Epithelial cell of esophagus (primary cell): ENCODE measurements at regions not wholly inside any gene's neighbourhood (a gene's known extent, or its start where the extent isn't known, plus 50 kb on each side); places are given as distances from the start of the nearest gene placed in this dataset.
A peak's percentile ranks its signal among the peaks of the same experiment; 100 is the strongest.

Experiments
- DNase-seq: peaks from one replicate; pipeline ENCODE4 v3.0.0; 2010; ENCODE audit warnings: low read depth
- H3K4me3 ChIP-seq: 2 replicates; pipeline ENCODE4 v1.5.1; 2011; ENCODE audit warnings: mild to moderate bottlenecking, low read length, control low read depth
- TF ChIP-seq, protein P1 (sequence below): IDR thresholded peaks from 2 replicates; pipeline ENCODE4 v1.5.1; 2011; ENCODE audit warnings: low read depth, mild to moderate bottlenecking, low read length, control low read depth, inconsistent platforms; ENCODE audit not compliant: insufficient read depth; ENCODE audit errors: missing control alignments

DNA sequence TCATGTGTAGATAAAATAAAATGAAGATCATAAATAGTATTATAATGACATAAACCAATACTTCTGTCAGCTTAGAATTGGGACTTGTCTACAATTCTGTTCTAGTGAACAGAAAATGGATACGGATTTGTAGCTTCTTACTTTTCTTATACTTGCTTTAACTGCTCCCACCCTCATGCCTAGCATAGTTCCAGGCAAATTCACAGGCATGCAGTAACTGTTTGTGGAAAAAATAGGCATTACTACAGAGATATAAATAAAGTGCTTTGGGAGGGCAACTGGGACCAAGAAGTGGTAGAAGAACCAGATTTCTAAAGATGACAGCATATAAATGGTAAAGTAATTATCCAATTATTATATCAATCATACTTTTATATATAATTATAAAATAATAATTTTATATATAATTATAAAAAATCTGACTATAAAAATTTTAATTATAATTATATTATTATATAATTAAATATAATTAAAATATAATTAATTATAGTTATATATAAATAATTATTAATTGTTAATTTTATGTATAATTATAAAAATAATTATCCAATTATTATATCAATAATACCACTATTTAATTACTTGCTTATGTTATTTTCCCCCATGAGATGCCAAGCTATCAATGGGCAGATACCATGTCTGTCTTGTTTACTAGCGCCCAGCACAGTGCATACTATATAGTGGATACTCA, 144.1 kb downstream of the NOC3L start:
- TF ChIP-seq, protein P1, sequence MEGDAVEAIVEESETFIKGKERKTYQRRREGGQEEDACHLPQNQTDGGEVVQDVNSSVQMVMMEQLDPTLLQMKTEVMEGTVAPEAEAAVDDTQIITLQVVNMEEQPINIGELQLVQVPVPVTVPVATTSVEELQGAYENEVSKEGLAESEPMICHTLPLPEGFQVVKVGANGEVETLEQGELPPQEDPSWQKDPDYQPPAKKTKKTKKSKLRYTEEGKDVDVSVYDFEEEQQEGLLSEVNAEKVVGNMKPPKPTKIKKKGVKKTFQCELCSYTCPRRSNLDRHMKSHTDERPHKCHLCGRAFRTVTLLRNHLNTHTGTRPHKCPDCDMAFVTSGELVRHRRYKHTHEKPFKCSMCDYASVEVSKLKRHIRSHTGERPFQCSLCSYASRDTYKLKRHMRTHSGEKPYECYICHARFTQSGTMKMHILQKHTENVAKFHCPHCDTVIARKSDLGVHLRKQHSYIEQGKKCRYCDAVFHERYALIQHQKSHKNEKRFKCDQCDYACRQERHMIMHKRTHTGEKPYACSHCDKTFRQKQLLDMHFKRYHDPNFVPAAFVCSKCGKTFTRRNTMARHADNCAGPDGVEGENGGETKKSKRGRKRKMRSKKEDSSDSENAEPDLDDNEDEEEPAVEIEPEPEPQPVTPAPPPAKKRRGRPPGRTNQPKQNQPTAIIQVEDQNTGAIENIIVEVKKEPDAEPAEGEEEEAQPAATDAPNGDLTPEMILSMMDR, result no peak
- no peak for DNase-seq
- no peak overlapping the region for H3K4me3 ChIP-seq

DNA sequence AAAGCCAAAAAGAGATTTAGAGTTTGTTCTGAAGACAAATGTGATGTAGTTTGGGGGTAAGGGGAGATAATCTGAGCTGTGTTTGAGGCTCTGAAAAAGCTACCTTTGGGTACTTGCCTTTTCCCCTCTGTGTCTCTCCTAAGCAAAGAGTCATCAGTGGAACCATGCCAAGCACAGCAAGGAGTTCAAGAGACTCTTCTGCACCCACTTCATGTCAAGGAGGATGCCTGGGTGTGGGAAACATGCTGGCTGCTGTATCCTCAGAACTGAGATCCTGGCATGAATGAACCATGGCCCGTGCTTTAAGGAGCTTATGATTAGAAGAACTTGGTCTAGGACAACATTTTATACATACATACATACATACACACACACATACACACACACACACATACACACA, 142.9 kb downstream of the NOC3L start:
- DNase-seq, result no peak
- TF ChIP-seq, protein P1, result no peak
- no peak overlapping the region for H3K4me3 ChIP-seq

DNA sequence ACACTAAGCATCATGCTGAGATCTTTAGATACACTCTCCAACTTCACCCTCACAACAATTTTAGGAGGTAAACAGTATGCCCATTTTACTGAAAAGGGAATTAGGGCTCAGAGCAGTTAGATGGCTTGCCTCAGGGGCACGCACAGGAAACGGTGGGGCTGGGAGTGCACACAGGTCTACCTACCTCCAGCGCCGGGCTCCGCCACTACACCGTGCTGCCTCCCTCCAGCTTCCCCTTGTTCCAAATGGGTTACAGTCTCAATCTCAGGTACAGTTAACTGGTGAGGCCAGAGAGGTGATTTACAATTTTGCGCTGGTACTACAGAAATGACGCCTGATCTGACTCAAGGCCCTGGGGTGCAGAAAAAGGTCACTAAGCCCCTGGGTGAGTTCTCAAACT, 142.0 kb downstream of the NOC3L start:
- TF ChIP-seq, protein P1, result no peak

DNA sequence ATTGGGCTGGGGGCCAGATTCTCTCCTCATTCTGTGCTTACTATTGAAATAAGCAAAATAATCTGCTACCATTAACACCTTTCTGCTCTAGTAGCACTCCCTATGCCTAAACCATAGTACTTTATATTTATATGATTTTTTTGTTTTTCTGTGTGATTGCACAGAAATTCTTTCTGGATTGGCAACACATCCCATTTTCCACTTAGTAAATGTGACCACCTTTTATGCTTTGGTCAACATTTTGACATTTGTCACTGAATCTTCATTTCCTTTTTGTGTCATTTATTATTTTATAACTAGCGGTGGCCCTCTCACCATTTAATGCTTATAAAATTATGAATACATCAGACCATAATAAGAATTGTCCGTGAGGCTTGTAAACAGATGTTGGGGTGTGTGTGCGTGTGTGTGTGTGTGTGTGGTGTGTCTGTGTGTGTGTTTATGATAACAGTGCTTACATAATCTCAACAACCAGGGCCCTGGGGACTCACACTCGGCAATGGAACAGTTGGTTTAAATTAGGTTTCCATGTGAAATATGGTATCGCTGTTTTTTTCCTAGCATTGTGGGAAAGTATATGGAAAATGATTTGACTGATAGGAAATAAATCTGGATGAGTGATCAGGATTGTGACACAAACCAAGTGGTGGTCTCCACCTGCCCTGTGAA, 138.9 kb downstream of the NOC3L start:
- TF ChIP-seq, protein P1, result no peak

More for the DNA sequence above, 142.0 kb downstream of the NOC3L start:
- no peak for DNase-seq
- H3K4me3 ChIP-seq, result no peak overlapping the region

GRCh38 chr10:94224656-94225055, 138.1 kb downstream of the NOC3L start:
- TF ChIP-seq, protein P1, result no peak
- DNase-seq, result peak; percentile 81
- no peak overlapping the region for H3K4me3 ChIP-seq

More for the DNA sequence above, 138.9 kb downstream of the NOC3L start:
- DNase-seq, result no peak
- no peak overlapping the region for H3K4me3 ChIP-seq

- TF ChIP-seq, protein P1, result peak; percentile 28
- DNase-seq, result peak; percentile 22
- H3K4me3 ChIP-seq, result no peak overlapping the region
Observed at GRCh38 chr10:94225589-94225988, 137.2 kb downstream of the NOC3L start.
